GM18861 (cell line): ENCODE measurements at regions not wholly inside any gene's neighbourhood (a gene's known extent, or its start where the extent isn't known, plus 50 kb on each side); places are given as distances from the start of the nearest gene placed in this dataset.

Experiments
- ATAC-seq: cut with Tn5 transposase; IDR thresholded peaks from one replicate; pipeline ENCODE4 v1.9.1; 2021; ENCODE audit not compliant: unreplicated experiment

DNA sequence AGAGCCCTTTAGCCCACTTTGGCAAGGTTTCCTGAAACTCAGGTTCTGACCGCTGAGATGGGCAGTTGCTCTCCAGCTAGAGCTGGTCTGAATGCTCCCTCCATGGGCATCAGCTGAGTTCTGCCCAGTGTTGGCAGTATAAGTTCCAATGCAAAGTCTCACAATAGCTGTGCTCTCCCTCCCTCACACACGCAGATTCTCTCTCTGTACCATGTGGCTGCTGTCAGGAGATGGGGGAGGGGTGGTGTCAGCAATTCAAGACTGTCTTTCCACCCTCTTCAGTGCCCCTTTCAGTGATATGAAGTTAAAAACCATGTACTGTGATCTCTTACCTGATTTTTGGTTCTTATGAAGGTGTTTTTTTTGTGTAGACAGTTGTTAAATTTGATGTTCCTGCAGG lies 164.3 kb upstream of the PLEKHA5 start:
- ATAC-seq, result no peak

- no peak for ATAC-seq
These were observed 162.6 kb upstream of the PLEKHA5 start for GRCh38 chr12:18966954-18967353.

GRCh38 chr12:18967814-18968213 lies 161.7 kb upstream of the PLEKHA5 start:
- no peak for ATAC-seq

GRCh38 chr12:18969512-18969911 lies 160.0 kb upstream of the PLEKHA5 start:
- no peak for ATAC-seq

DNA sequence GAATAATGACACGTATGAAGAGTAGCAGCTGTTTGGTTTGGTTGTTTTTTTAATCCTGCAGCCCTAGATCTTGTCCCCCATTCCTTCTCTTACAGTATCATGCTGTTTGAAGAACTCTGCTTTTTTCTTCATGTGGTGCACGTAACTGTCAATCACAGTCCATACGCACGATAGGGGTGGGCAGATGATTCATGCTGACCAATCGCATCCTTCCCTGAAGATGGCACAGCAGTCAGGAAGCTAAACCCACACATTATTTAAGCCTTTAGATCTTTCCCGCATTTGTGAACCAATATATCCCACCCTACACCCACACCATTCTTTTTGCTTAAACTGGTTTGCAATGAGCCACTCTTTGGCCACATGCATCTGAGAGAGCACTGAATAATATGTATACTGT lies 158.9 kb upstream of the PLEKHA5 start:
- no peak for ATAC-seq

DNA sequence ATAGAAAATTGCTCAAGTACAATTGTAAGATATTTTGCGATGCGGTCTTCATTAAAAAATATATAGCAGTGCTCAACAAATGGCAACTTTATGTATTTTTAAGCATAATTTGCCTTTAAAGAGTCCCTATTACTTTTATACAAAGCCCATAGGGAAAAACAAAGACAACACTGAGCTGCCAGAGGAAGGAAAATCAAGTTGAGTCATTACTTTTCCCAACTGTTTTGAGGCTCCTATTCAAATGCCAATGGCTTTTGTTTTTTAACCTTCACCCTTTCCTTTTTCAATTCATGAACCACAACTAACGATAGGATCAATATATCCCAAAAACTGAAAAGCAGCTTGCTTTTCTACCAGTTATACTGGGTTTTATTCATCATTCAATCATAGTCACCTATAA lies 157.6 kb upstream of the PLEKHA5 start:
- ATAC-seq, result no peak

GRCh38 chr12:18975933-18976332 lies 153.6 kb upstream of the PLEKHA5 start:
- ATAC-seq, result no peak

GRCh38 chr12:18979401-18980126 lies 150.0 kb upstream of the PLEKHA5 start:
- no peak for ATAC-seq

GRCh38 chr12:18981732-18982131 lies 147.8 kb upstream of the PLEKHA5 start:
- ATAC-seq, result no peak

GRCh38 chr12:18982226-18982949 lies 147.1 kb upstream of the PLEKHA5 start:
- peak; percentile 47 for ATAC-seq

GRCh38 chr12:18983854-18984253 lies 145.7 kb upstream of the PLEKHA5 start:
- no peak for ATAC-seq

- no peak for ATAC-seq
These were observed 138.7 kb upstream of the PLEKHA5 start for GRCh38 chr12:18990856-18991255.

GRCh38 chr12:18992336-18992735 lies 137.2 kb upstream of the PLEKHA5 start:
- no peak for ATAC-seq

DNA sequence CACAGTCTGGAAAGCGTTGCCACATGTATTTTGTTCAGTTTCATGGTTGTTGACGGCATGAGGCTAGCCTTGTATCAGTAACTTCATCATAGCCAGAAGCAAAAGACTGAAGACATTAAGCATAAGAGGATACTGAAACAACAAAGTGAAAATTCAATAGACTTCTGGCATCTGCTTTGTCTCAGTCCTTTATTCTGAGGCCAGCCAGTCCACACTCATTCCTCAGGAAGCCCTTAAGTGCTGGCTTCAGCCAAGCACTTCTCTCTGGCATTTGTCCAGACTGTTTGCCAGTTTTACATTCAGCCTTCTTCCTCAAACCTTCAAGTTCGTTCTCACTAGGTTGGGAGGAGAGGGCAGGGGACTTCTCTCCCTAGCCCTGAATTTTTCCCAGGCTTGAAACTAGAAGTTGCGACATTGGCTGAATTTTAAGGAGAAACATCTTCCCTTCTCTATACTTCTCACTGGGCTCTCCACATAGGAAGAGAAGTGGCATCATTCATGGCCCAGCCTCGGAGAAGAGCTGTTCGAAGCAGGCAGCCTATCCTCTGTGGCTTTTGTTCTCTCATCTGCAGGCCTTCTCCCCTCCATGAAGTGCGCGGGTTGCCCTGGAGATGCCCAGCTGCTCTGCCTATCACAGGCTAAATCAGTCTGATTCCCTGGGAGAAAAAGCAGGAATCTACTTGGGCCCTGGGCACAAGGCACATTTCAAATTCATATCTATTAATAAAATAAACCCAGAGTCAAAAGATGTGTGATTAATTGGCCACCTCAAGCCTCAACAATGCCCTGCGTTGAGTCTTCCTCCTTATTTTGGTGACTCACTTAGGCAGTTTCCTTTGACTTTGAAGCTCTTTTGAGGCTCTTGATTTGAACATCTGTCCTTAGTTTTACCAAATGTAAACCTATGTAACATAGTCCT lies 130.9 kb upstream of the PLEKHA5 start:
- ATAC-seq, result no peak

DNA sequence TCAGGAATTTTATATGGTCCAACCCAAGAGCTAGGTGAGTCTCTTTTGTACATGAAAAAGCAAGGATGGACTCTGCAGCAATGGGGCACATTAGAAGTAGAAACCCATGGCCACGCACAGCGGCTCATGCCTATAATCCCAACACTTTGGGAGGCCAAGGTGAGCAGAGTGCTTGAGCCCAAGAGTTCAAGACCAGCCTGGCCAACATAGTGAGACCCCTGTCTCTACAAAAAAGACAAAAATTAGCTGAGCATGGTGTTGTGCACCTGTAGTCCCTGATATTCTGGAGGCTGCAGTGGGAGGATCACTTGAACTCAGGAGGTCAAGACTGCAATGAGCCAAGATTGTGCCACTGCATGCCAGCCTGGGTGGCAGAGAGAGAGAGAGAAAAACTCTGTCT lies 128.7 kb upstream of the PLEKHA5 start:
- no peak for ATAC-seq

- no peak for ATAC-seq
These were observed 127.3 kb upstream of the PLEKHA5 start for GRCh38 chr12:19002216-19002615.

GRCh38 chr12:19003141-19003540 lies 126.4 kb upstream of the PLEKHA5 start:
- ATAC-seq, result no peak

- ATAC-seq, result no peak
These were observed 125.4 kb upstream of the PLEKHA5 start for GRCh38 chr12:19003987-19004619.

DNA sequence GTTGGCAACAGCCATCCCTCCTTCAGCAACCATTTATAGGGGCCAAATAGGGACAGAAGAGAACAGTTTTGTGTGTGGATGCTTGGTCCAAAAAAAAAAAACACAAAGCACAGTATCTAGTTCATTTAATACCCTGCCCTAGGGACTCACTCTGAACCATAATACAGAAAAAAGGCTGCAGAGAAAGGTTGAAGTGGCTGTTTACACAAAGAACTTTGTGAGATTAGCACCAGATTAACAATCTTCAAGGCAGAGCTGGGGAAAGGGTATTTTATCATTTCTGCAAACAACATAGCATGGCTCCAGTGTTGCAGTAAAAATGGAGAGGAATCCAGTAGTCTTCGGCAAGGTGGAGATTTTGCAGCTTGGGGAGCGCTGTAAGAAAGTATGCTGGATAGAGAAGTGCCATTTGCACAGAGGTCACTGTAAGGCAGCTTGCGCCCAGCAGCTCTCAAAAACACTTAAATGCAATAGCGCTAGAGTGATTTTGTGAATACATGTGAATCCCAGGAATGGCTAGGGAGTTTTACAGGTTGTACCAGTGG lies 124.2 kb upstream of the PLEKHA5 start:
- ATAC-seq, result no peak

DNA sequence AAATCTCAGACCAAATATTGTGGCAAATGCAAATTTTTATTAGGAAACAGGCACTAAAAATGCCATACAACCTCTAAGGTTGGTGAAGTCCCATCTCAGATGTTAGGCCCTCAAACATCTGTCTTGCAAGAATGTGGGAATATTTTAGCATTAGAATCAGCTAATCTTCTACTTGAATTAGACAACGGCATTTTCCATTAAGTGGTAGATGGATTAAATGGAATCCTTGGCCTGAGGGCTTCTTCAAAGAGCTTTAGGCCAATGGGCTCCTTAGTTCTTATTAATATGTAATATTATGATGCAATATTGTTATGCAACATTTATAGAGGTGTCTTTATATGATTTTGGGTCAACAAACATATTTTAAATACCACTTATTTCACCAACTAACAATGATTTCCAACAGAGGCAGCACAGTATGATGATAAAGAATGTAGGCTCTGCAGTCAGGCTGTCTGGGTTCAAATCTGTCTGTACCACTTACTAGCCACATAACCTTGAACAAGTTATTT lies 122.9 kb upstream of the PLEKHA5 start:
- ATAC-seq, result no peak

GRCh38 chr12:19008102-19008501 lies 121.4 kb upstream of the PLEKHA5 start:
- ATAC-seq, result no peak
